ENCODE measurements at regions not wholly inside any gene's neighbourhood (a gene's known extent, or its start where the extent isn't known, plus 50 kb on each side); places are given as distances from the start of the nearest gene placed in this dataset.

- TF ChIP-seq, protein P1, sequence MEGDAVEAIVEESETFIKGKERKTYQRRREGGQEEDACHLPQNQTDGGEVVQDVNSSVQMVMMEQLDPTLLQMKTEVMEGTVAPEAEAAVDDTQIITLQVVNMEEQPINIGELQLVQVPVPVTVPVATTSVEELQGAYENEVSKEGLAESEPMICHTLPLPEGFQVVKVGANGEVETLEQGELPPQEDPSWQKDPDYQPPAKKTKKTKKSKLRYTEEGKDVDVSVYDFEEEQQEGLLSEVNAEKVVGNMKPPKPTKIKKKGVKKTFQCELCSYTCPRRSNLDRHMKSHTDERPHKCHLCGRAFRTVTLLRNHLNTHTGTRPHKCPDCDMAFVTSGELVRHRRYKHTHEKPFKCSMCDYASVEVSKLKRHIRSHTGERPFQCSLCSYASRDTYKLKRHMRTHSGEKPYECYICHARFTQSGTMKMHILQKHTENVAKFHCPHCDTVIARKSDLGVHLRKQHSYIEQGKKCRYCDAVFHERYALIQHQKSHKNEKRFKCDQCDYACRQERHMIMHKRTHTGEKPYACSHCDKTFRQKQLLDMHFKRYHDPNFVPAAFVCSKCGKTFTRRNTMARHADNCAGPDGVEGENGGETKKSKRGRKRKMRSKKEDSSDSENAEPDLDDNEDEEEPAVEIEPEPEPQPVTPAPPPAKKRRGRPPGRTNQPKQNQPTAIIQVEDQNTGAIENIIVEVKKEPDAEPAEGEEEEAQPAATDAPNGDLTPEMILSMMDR (IDR thresholded peaks at IDR 0.05; ENCODE audit: insufficient read depth, low read depth, low read length) = no peak
- TF ChIP-seq EZH2 (IDR thresholded peaks at IDR 0.05; ENCODE audit: insufficient read depth, low read length) = no peak
Measured at GRCh38 chr2:221156062-221156734, 415.9 kb downstream of the EPHA4 start.
